ENCODE measurements at regions not wholly inside any gene's neighbourhood (a gene's known extent, or its start where the extent isn't known, plus 50 kb on each side); places are given as distances from the start of the nearest gene placed in this dataset.

DNA sequence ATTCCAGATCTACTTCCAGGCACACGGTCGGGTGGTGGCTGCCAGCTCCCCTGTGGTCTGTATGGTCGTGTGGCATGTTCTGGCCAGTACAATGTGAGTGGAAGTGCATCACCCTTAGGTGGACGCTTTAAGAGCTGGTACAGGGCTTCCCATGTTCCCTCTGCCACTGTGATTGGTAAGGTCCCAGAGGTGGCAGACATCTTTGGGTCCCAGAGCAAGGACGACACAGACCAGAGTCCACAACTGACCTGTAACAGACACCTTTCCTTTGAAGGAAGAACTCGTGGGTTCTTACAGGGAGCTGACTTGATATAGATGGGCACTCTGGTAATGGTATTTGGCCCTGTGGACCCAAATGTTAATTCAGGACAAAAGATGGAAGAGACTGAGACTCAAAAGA is 90.0 kb upstream of the GDNF start:
- TF ChIP-seq, protein P1, sequence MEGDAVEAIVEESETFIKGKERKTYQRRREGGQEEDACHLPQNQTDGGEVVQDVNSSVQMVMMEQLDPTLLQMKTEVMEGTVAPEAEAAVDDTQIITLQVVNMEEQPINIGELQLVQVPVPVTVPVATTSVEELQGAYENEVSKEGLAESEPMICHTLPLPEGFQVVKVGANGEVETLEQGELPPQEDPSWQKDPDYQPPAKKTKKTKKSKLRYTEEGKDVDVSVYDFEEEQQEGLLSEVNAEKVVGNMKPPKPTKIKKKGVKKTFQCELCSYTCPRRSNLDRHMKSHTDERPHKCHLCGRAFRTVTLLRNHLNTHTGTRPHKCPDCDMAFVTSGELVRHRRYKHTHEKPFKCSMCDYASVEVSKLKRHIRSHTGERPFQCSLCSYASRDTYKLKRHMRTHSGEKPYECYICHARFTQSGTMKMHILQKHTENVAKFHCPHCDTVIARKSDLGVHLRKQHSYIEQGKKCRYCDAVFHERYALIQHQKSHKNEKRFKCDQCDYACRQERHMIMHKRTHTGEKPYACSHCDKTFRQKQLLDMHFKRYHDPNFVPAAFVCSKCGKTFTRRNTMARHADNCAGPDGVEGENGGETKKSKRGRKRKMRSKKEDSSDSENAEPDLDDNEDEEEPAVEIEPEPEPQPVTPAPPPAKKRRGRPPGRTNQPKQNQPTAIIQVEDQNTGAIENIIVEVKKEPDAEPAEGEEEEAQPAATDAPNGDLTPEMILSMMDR (IDR thresholded peaks at IDR 0.05; ENCODE audit: insufficient read depth, low read depth, low read length), result no peak
- no peak for TF ChIP-seq EZH2 (IDR thresholded peaks at IDR 0.05; ENCODE audit: insufficient read depth, low read length)
